ENCODE measurements at regions not wholly inside any gene's neighbourhood (a gene's known extent, or its start where the extent isn't known, plus 50 kb on each side); places are given as distances from the start of the nearest gene placed in this dataset.

- Histone ChIP-seq H3K4me3 (ENCODE audit: control insufficient read depth in 2 of 3, extremely low read depth in 1 of 3, insufficient read depth in 2 of 3, low read depth in 1 of 3, low read length in 3 of 3) (no peak overlapping the region), H3K4me2 (ENCODE audit: control insufficient read depth, extremely low read depth, insufficient read depth, low read depth, low read length) (peak overlapping the region; percentile 47), H2AFZ (ENCODE audit: control insufficient read depth, low read length) (peak overlapping the region; percentile 79), H3K9me1 (ENCODE audit: control insufficient read depth, extremely low read depth, insufficient read depth, low read length) (no peaks in the 10 kb centered on the region), H3K4me1 (ENCODE audit: control insufficient read depth, extremely low read depth, insufficient read depth, low read length) (peaks cover 7% of the 10 kb centered on the region), H3K36me3 (ENCODE audit: control insufficient read depth in 2 of 2, extremely low read depth in 1 of 2, insufficient read depth in 2 of 2, low read length in 2 of 2) (no peaks in the 10 kb centered on the region), H3K27ac (ENCODE audit: control insufficient read depth, insufficient read depth, low read length) (peak overlapping the region; percentile 51), H4K20me1 (ENCODE audit: control insufficient read depth, extremely low read depth, insufficient read depth, low read length) (no peaks in the 10 kb centered on the region), H3K79me2 (ENCODE audit: control insufficient read depth, insufficient read depth, low read length) (no peaks in the 10 kb centered on the region), H3K9me3 (ENCODE audit: control insufficient read depth, low read depth, low read length) (no peaks in the 10 kb centered on the region), H3K9ac (ENCODE audit: control insufficient read depth, extremely low read depth, insufficient read depth, low read length) (peak overlapping the region; percentile 1), H3K27me3 (ENCODE audit: control insufficient read depth, extremely low read depth, insufficient read depth, low read length) (no peaks in the 10 kb centered on the region)
- FAIRE-seq (peak; percentile 68), DNase-seq (ENCODE audit: low read depth, low spot score) (no peak)
- TF ChIP-seq CTCF (optimal IDR thresholded peaks at IDR 0.05 in 1 of 3, IDR thresholded peaks at IDR 0.05 in 1 of 3, conservative IDR thresholded peaks at IDR 0.05 in 1 of 3; ENCODE audit: extremely low read depth in 1 of 3, insufficient read depth in 2 of 3, low read length in 3 of 3) = no peak
- no peak for TF ChIP-seq EZH2 (IDR thresholded peaks at IDR 0.05; ENCODE audit: low read length)
- dilution Hi-C loops (cut with MboI; ENCODE audit: extremely low pct_ligation_motif_present, low sequenced_read_pairs) = no loop called here
These were observed 292.0 kb downstream of the DUSP10 start for GRCh38 chr1:221449801-221450470.

DNA sequence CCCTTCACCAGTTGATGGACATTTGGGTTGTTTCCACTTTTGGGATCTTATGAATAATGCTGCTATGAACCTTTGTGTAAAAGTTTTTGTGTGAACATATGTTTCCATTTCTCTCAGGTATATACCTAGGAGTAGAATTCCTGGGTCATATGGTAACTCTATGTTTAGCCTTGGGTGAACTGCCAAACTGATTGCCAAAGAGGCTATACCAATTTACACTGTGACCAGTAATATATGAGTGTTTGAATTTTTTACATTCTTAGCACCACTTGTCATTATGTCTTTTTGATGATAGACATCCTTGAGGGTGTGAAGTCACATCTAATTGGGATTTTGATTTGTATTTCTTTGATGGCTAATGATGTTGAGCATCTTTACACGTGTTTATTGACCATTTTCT is 290.1 kb downstream of the DUSP10 start:
- Histone ChIP-seq H2AFZ (ENCODE audit: control insufficient read depth, low read length) (no peak overlapping the region), H4K20me1 (ENCODE audit: control insufficient read depth, extremely low read depth, insufficient read depth, low read length) (no peaks in the 10 kb centered on the region), H3K79me2 (ENCODE audit: control insufficient read depth, insufficient read depth, low read length) (no peaks in the 10 kb centered on the region), H3K4me1 (ENCODE audit: control insufficient read depth, extremely low read depth, insufficient read depth, low read length) (peaks cover 7% of the 10 kb centered on the region), H3K27me3 (ENCODE audit: control insufficient read depth, extremely low read depth, insufficient read depth, low read length) (no peaks in the 10 kb centered on the region), H3K9ac (ENCODE audit: control insufficient read depth, extremely low read depth, insufficient read depth, low read length) (no peak overlapping the region), H3K4me2 (ENCODE audit: control insufficient read depth, extremely low read depth, insufficient read depth, low read depth, low read length) (no peak overlapping the region), H3K36me3 (ENCODE audit: control insufficient read depth in 2 of 2, extremely low read depth in 1 of 2, insufficient read depth in 2 of 2, low read length in 2 of 2) (no peaks in the 10 kb centered on the region), H3K9me1 (ENCODE audit: control insufficient read depth, extremely low read depth, insufficient read depth, low read length) (no peaks in the 10 kb centered on the region), H3K9me3 (ENCODE audit: control insufficient read depth, low read depth, low read length) (no peaks in the 10 kb centered on the region), H3K27ac (ENCODE audit: control insufficient read depth, insufficient read depth, low read length) (no peak overlapping the region), H3K4me3 (ENCODE audit: control insufficient read depth in 2 of 3, extremely low read depth in 1 of 3, insufficient read depth in 2 of 3, low read depth in 1 of 3, low read length in 3 of 3) (no peak overlapping the region)
- TF ChIP-seq EZH2 (IDR thresholded peaks at IDR 0.05; ENCODE audit: low read length) (no peak), CTCF (optimal IDR thresholded peaks at IDR 0.05 in 1 of 3, IDR thresholded peaks at IDR 0.05 in 1 of 3, conservative IDR thresholded peaks at IDR 0.05 in 1 of 3; ENCODE audit: extremely low read depth in 1 of 3, insufficient read depth in 2 of 3, low read length in 3 of 3) (no peak)
- dilution Hi-C loops (cut with MboI; ENCODE audit: extremely low pct_ligation_motif_present, low sequenced_read_pairs) = no loop called here
- no peak for DNase-seq (ENCODE audit: low read depth, low spot score)
- no peak for FAIRE-seq
